GM19240 (cell line): ENCODE measurements at regions not wholly inside any gene's neighbourhood (a gene's known extent, or its start where the extent isn't known, plus 50 kb on each side); places are given as distances from the start of the nearest gene placed in this dataset.
"Not testable (repeated sequence)": the region's sequence is repeated elsewhere in the genome, so short reads cannot be mapped to it uniquely, and the experiment has no call there.

ENCODE experiments used
- DNase-seq: peaks from one replicate; pipeline ENCODE4 v3.0.0; 2011; ENCODE audit warnings: low spot score; ENCODE audit not compliant: insufficient read length

GRCh38 chr3:104886220-104886995 is 480.3 kb upstream of the ALCAM start:
- DNase-seq = no peak

GRCh38 chr3:104887069-104887468 is 479.6 kb upstream of the ALCAM start:
- DNase-seq = no peak

GRCh38 chr3:104887619-104888018 is 479.1 kb upstream of the ALCAM start:
- no peak for DNase-seq

GRCh38 chr3:104892044-104892443 is 474.7 kb upstream of the ALCAM start:
- no peak for DNase-seq

GRCh38 chr3:104896624-104897023 is 470.1 kb upstream of the ALCAM start:
- DNase-seq = no peak

- no peak for DNase-seq
These were observed 465.3 kb upstream of the ALCAM start for GRCh38 chr3:104901396-104901795.

- no peak for DNase-seq
These were observed 463.6 kb upstream of the ALCAM start for GRCh38 chr3:104903064-104903463.

GRCh38 chr3:104906001-104906639 is 460.6 kb upstream of the ALCAM start:
- no peak for DNase-seq

GRCh38 chr3:104907507-104907906 is 459.2 kb upstream of the ALCAM start:
- DNase-seq = no peak

- DNase-seq = no peak
These were observed 457.9 kb upstream of the ALCAM start for GRCh38 chr3:104908761-104909160.

GRCh38 chr3:104909198-104909597 is 457.5 kb upstream of the ALCAM start:
- no peak for DNase-seq

- DNase-seq = no peak
These were observed 457.0 kb upstream of the ALCAM start for GRCh38 chr3:104909721-104910120.

GRCh38 chr3:104911376-104911775 is 455.3 kb upstream of the ALCAM start:
- DNase-seq = no peak

- no peak for DNase-seq
These were observed 449.7 kb upstream of the ALCAM start for GRCh38 chr3:104916971-104917370.

GRCh38 chr3:104920512-104920911 is 446.2 kb upstream of the ALCAM start:
- DNase-seq = no peak

- DNase-seq = no peak
These were observed 432.7 kb upstream of the ALCAM start for GRCh38 chr3:104933972-104934371.

GRCh38 chr3:104935613-104936012 is 431.1 kb upstream of the ALCAM start:
- DNase-seq = no peak

- no peak for DNase-seq
These were observed 427.5 kb upstream of the ALCAM start for GRCh38 chr3:104939196-104939595.

GRCh38 chr3:104941785-104942184 is 424.9 kb upstream of the ALCAM start:
- no peak for DNase-seq

- no peak for DNase-seq
These were observed 422.7 kb upstream of the ALCAM start for GRCh38 chr3:104943974-104944373.

- DNase-seq = no peak
These were observed 418.8 kb upstream of the ALCAM start for GRCh38 chr3:104947943-104948342.

- DNase-seq = not testable (repeated sequence)
These were observed 416.9 kb upstream of the ALCAM start for GRCh38 chr3:104949810-104950209.

- DNase-seq = no peak
These were observed 415.3 kb upstream of the ALCAM start for GRCh38 chr3:104951426-104951825.
